ENCODE measurements at regions not wholly inside any gene's neighbourhood (a gene's known extent, or its start where the extent isn't known, plus 50 kb on each side); places are given as distances from the start of the nearest gene placed in this dataset.

GRCh38 chr20:9940329-9940728, 94.5 kb upstream of the ANKEF1 start:
- in situ Hi-C loops (cut with HindIII; ENCODE audit: low pct_unique_long_range_greater_than_20kb, low sequenced_read_pairs) = no loop called here
- TF ChIP-seq JUND (IDR thresholded peaks at IDR 0.05; ENCODE audit: low read depth) = no peak
- DNase-seq (ENCODE audit: low read depth in 1 of 2, low spot score in 1 of 2) = no peak

- in situ Hi-C loops (cut with HindIII; ENCODE audit: low pct_unique_long_range_greater_than_20kb, low sequenced_read_pairs) = no loop called here
- TF ChIP-seq JUND (IDR thresholded peaks at IDR 0.05; ENCODE audit: low read depth) = no peak
These were observed 95.6 kb upstream of the ANKEF1 start for GRCh38 chr20:9939231-9939630.

DNA sequence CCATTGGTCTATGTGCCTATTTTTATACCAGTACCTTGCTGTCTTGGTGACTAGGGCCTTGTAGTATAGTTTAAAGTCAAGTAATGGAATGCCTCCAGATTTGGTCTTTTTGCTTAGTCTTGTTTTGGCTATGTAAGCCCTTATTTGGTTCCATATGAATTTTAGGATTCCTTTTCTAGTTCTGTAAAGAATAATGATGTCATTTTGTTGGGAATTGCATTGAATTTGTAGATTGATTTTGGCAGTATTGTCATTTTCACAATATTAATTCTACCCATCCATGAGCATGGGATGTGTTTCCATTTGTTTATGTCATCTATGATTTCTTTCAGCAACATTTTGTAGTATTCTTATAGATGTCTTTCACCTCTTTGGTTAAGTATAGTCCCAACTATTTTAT, 96.4 kb upstream of the PAK5 start:
- no peak for DNase-seq (ENCODE audit: low read depth in 1 of 2, low spot score in 1 of 2)
- in situ Hi-C loops (cut with HindIII; ENCODE audit: low pct_unique_long_range_greater_than_20kb, low sequenced_read_pairs) = no loop called here
- TF ChIP-seq JUND (IDR thresholded peaks at IDR 0.05; ENCODE audit: low read depth) = no peak

More at GRCh38 chr20:9939231-9939630, 95.6 kb upstream of the ANKEF1 start:
- no peak for DNase-seq (ENCODE audit: low read depth in 1 of 2, low spot score in 1 of 2)

- in situ Hi-C loops (cut with HindIII; ENCODE audit: low pct_unique_long_range_greater_than_20kb, low sequenced_read_pairs) = no loop called here
- no peak for DNase-seq (ENCODE audit: low read depth in 1 of 2, low spot score in 1 of 2)
- no peak for TF ChIP-seq JUND (IDR thresholded peaks at IDR 0.05; ENCODE audit: low read depth)
These were observed 91.3 kb upstream of the PAK5 start for GRCh38 chr20:9930142-9930541.

DNA sequence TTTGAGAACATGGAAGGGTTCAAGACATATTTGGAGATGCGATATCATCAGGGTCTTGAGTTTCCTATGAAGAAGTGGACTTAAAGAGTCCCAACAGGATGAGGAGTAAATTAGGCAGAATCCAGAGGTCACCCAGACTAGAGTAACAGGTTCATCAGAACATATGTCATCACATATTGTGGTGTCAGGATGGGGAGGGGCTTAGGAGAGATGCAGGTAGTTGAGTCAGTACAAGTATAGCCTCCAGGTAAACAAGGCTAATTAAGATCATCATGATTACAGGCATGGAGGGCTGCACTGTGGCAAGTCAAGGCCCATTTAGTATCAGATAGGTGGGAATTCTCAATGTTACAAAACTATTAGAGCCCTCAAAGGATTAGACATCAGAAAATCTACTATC, 90.1 kb upstream of the PAK5 start:
- in situ Hi-C loops (cut with HindIII; ENCODE audit: low pct_unique_long_range_greater_than_20kb, low sequenced_read_pairs) = no loop called here
- TF ChIP-seq JUND (IDR thresholded peaks at IDR 0.05; ENCODE audit: low read depth) = no peak

DNA sequence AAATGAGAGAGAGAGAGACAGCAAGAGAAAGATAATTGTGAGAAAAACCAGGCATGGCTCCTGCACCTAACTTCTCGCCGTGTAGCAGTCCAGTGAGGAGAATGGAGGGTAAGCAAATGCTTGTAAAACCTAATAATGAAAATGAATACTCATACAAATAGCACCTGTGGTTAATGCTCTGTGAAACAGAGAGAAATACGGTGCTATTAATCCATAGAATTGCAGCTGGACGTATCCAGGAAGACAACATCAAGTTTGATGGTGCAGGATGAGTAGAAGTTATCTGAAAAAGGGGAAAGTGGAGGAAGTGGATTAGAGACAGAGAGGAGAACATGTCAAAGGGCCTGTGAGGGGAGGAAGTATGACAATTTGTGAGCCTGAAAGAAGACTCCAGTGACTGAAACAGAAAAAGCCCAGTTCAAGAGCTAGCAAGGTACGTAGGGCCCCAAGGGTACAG, 89.4 kb upstream of the PAK5 start:
- in situ Hi-C loops (cut with HindIII; ENCODE audit: low pct_unique_long_range_greater_than_20kb, low sequenced_read_pairs) = no loop called here
- DNase-seq (ENCODE audit: low read depth in 1 of 2, low spot score in 1 of 2) = no peak
- TF ChIP-seq JUND (IDR thresholded peaks at IDR 0.05; ENCODE audit: low read depth) = no peak

More for the DNA sequence above, 90.1 kb upstream of the PAK5 start:
- no peak for DNase-seq (ENCODE audit: low read depth in 1 of 2, low spot score in 1 of 2)

DNA sequence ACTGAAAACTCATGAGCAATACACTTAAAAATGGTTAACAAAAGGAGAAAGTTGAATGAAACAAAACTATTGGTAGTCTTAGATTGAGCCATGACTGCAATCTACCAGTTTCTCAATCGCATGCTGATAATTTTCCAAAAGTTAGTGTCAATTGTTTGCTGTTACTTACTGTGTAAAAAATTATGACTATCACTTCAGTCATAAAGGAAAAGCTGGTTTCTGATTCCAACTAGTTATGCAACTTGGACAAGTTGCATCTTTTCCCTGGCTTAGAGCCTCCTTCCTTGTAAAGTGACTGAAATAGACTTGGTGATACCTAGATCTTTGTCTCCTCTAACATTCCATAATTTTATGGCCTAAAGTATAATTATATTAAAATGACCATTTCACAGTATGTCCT, 88.3 kb upstream of the PAK5 start:
- in situ Hi-C loops (cut with HindIII; ENCODE audit: low pct_unique_long_range_greater_than_20kb, low sequenced_read_pairs) = no loop called here
- no peak for DNase-seq (ENCODE audit: low read depth in 1 of 2, low spot score in 1 of 2)
- TF ChIP-seq JUND (IDR thresholded peaks at IDR 0.05; ENCODE audit: low read depth) = no peak

DNA sequence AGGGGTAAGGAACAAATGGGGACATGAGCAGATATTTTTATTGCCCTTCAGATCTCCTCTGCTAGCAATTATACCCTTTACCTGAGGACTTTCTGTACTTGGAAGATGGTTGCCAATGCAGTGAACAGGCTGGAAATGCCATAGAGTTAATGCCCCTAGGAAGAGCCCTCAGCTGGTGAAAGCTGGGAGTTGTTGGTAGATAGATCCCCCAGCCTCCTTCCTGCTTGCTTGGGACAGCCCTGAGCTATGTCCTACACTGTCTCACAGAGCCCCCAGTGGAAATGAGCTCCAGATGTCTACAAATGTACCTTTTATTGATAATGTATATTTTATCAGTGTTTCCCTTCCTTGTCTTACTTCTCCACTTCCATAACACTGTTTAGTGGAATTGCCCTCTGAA, 87.6 kb upstream of the PAK5 start:
- no peak for TF ChIP-seq JUND (IDR thresholded peaks at IDR 0.05; ENCODE audit: low read depth)
- in situ Hi-C loops (cut with HindIII; ENCODE audit: low pct_unique_long_range_greater_than_20kb, low sequenced_read_pairs) = no loop called here
- DNase-seq (ENCODE audit: low read depth in 1 of 2, low spot score in 1 of 2) = no peak

- in situ Hi-C loops (cut with HindIII; ENCODE audit: low pct_unique_long_range_greater_than_20kb, low sequenced_read_pairs) = no loop called here
- no peak for DNase-seq (ENCODE audit: low read depth in 1 of 2, low spot score in 1 of 2)
- TF ChIP-seq JUND (IDR thresholded peaks at IDR 0.05; ENCODE audit: low read depth) = no peak
These were observed 87.1 kb upstream of the PAK5 start for GRCh38 chr20:9926007-9926406.

DNA sequence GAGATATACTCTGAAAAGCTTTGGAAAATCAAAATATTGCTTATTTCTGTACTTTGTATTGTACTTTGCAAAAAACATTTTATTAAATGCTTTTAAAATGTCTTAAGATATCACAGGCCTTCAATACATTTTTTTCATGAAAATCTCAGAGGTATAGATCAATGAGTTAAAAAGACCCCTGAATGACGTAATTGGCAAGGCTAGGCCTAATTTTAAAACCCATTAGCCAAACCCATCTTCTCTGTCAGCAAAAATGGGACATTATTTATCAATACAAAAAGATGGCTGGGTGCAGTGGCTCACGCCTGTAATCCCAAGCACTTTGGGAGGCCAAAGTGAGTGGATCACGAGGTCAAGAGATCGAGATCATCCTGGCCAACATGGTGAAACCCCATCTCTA, 84.8 kb upstream of the PAK5 start:
- TF ChIP-seq JUND (IDR thresholded peaks at IDR 0.05; ENCODE audit: low read depth) = no peak
- DNase-seq (ENCODE audit: low read depth in 1 of 2, low spot score in 1 of 2) = no peak
- in situ Hi-C loops (cut with HindIII; ENCODE audit: low pct_unique_long_range_greater_than_20kb, low sequenced_read_pairs) = no loop called here

- in situ Hi-C loops (cut with HindIII; ENCODE audit: low pct_unique_long_range_greater_than_20kb, low sequenced_read_pairs) = no loop called here
- no peak for DNase-seq (ENCODE audit: low read depth in 1 of 2, low spot score in 1 of 2)
- TF ChIP-seq JUND (IDR thresholded peaks at IDR 0.05; ENCODE audit: low read depth) = no peak
These were observed 82.0 kb upstream of the PAK5 start for GRCh38 chr20:9920866-9921265.

GRCh38 chr20:9919271-9920014, 80.6 kb upstream of the PAK5 start:
- DNase-seq (ENCODE audit: low read depth in 1 of 2, low spot score in 1 of 2) = no peak
- in situ Hi-C loops (cut with HindIII; ENCODE audit: low pct_unique_long_range_greater_than_20kb, low sequenced_read_pairs) = no loop called here
- no peak for TF ChIP-seq JUND (IDR thresholded peaks at IDR 0.05; ENCODE audit: low read depth)

- in situ Hi-C loops (cut with HindIII; ENCODE audit: low pct_unique_long_range_greater_than_20kb, low sequenced_read_pairs) = no loop called here
- no peak for TF ChIP-seq JUND (IDR thresholded peaks at IDR 0.05; ENCODE audit: low read depth)
- no peak for DNase-seq (ENCODE audit: low read depth in 1 of 2, low spot score in 1 of 2)
These were observed 79.5 kb upstream of the PAK5 start for GRCh38 chr20:9918348-9918747.

GRCh38 chr20:9916761-9917160, 77.9 kb upstream of the PAK5 start:
- no peak for TF ChIP-seq JUND (IDR thresholded peaks at IDR 0.05; ENCODE audit: low read depth)
- in situ Hi-C loops (cut with HindIII; ENCODE audit: low pct_unique_long_range_greater_than_20kb, low sequenced_read_pairs) = no loop called here
- DNase-seq (ENCODE audit: low read depth in 1 of 2, low spot score in 1 of 2) = no peak
